Cerebellar cortex (tissue), 1 donor: ENCODE measurements at regions not wholly inside any gene's neighbourhood (a gene's known extent, or its start where the extent isn't known, plus 50 kb on each side); places are given as distances from the start of the nearest gene placed in this dataset.
"Not testable (repeated sequence)": the region's sequence is repeated elsewhere in the genome, so short reads cannot be mapped to it uniquely, and the experiment has no call there.

ENCODE experiments used
- DNase-seq: peaks from one replicate; pipeline ENCODE4 v3.0.0-alpha.2; 2015; ENCODE audit warnings: low spot score

GRCh38 chr10:23754179-23754578 lies 315.3 kb downstream of the OTUD1 start:
- DNase-seq: no peak

- DNase-seq: no peak
These were observed 316.1 kb downstream of the OTUD1 start for GRCh38 chr10:23754941-23755340.

- DNase-seq: no peak
These were observed 316.7 kb downstream of the OTUD1 start for GRCh38 chr10:23755556-23755955.

- no peak for DNase-seq
These were observed 329.4 kb downstream of the OTUD1 start for GRCh38 chr10:23768281-23768680.

- no peak for DNase-seq
These were observed 338.3 kb downstream of the OTUD1 start for GRCh38 chr10:23777153-23777552.

- no peak for DNase-seq
These were observed 340.4 kb downstream of the OTUD1 start for GRCh38 chr10:23779301-23779700.

- DNase-seq: no peak
These were observed 341.5 kb downstream of the OTUD1 start for GRCh38 chr10:23780331-23780730.

- DNase-seq: no peak
These were observed 347.7 kb downstream of the OTUD1 start for GRCh38 chr10:23786594-23786993.

GRCh38 chr10:23793577-23793976 lies 354.7 kb downstream of the OTUD1 start:
- no peak for DNase-seq

- DNase-seq: not testable (repeated sequence)
These were observed 358.6 kb downstream of the OTUD1 start for GRCh38 chr10:23797452-23797851.

GRCh38 chr10:23804125-23804524 lies 365.2 kb downstream of the OTUD1 start:
- DNase-seq: no peak

- no peak for DNase-seq
These were observed 374.8 kb downstream of the OTUD1 start for GRCh38 chr10:23813687-23814086.

GRCh38 chr10:23818484-23818883 lies 379.6 kb downstream of the OTUD1 start:
- DNase-seq: no peak

GRCh38 chr10:23820792-23821191 lies 381.9 kb downstream of the OTUD1 start:
- no peak for DNase-seq

- DNase-seq: no peak
These were observed 384.1 kb upstream of the KIAA1217 start for GRCh38 chr10:23824822-23825221.

- DNase-seq: no peak
These were observed 382.5 kb upstream of the KIAA1217 start for GRCh38 chr10:23826421-23826820.

- DNase-seq: no peak
These were observed 379.4 kb upstream of the KIAA1217 start for GRCh38 chr10:23829556-23829955.

- no peak for DNase-seq
These were observed 374.8 kb upstream of the KIAA1217 start for GRCh38 chr10:23834091-23834490.

- DNase-seq: no peak
These were observed 358.3 kb upstream of the KIAA1217 start for GRCh38 chr10:23850631-23851030.

GRCh38 chr10:23859598-23859997 lies 349.3 kb upstream of the KIAA1217 start:
- DNase-seq: no peak

GRCh38 chr10:23864631-23865147 lies 344.2 kb upstream of the KIAA1217 start:
- DNase-seq: no peak

GRCh38 chr10:23866985-23867384 lies 342.0 kb upstream of the KIAA1217 start:
- not testable (repeated sequence) for DNase-seq

GRCh38 chr10:23868121-23868520 lies 340.8 kb upstream of the KIAA1217 start:
- DNase-seq: no peak

- DNase-seq: no peak
These were observed 339.4 kb upstream of the KIAA1217 start for GRCh38 chr10:23869548-23869947.

- DNase-seq: no peak
These were observed 338.9 kb upstream of the KIAA1217 start for GRCh38 chr10:23869996-23870395.
